ENCODE measurements at regions not wholly inside any gene's neighbourhood (a gene's known extent, or its start where the extent isn't known, plus 50 kb on each side); places are given as distances from the start of the nearest gene placed in this dataset.

GRCh38 chr12:97093187-97093683, 186.2 kb downstream of the NEDD1 start:
- no peak for DNase-seq (ENCODE audit: low read depth)

GRCh38 chr12:97097734-97098133, 190.7 kb downstream of the NEDD1 start:
- no peak for DNase-seq (ENCODE audit: low read depth)

- DNase-seq (ENCODE audit: low read depth) = no peak
Observed at GRCh38 chr12:97109441-97109840, 202.4 kb downstream of the NEDD1 start.

- DNase-seq (ENCODE audit: low read depth) = no peak
Observed at GRCh38 chr12:97112136-97112535, 205.1 kb downstream of the NEDD1 start.

GRCh38 chr12:97118796-97119375, 211.8 kb downstream of the NEDD1 start:
- no peak for DNase-seq (ENCODE audit: low read depth)

- no peak for DNase-seq (ENCODE audit: low read depth)
Observed at GRCh38 chr12:97127061-97127460, 220.0 kb downstream of the NEDD1 start.

GRCh38 chr12:97131220-97131981, 224.3 kb downstream of the NEDD1 start:
- no peak for DNase-seq (ENCODE audit: low read depth)

GRCh38 chr12:97132270-97132669, 225.2 kb downstream of the NEDD1 start:
- DNase-seq (ENCODE audit: low read depth) = no peak

GRCh38 chr12:97134495-97134894, 227.4 kb downstream of the NEDD1 start:
- no peak for DNase-seq (ENCODE audit: low read depth)

- no peak for DNase-seq (ENCODE audit: low read depth)
Observed at GRCh38 chr12:97140355-97140754, 233.3 kb downstream of the NEDD1 start.

- DNase-seq (ENCODE audit: low read depth) = no peak
Observed at GRCh38 chr12:97142737-97143410, 235.8 kb downstream of the NEDD1 start.

GRCh38 chr12:97148941-97149559, 242.0 kb downstream of the NEDD1 start:
- DNase-seq (ENCODE audit: low read depth) = peak; percentile 7

- no peak for DNase-seq (ENCODE audit: low read depth)
Observed at GRCh38 chr12:97151481-97151880, 244.4 kb downstream of the NEDD1 start.

- DNase-seq (ENCODE audit: low read depth) = no peak
Observed at GRCh38 chr12:97159377-97159776, 252.3 kb downstream of the NEDD1 start.

- DNase-seq (ENCODE audit: low read depth) = no peak
Observed at GRCh38 chr12:97160277-97160676, 253.2 kb downstream of the NEDD1 start.

- no peak for DNase-seq (ENCODE audit: low read depth)
Observed at GRCh38 chr12:97162173-97162572, 255.1 kb downstream of the NEDD1 start.

- DNase-seq (ENCODE audit: low read depth) = no peak
Observed at GRCh38 chr12:97164936-97165335, 257.9 kb downstream of the NEDD1 start.

- no peak for DNase-seq (ENCODE audit: low read depth)
Observed at GRCh38 chr12:97167598-97167997, 260.5 kb downstream of the NEDD1 start.

- DNase-seq (ENCODE audit: low read depth) = no peak
Observed at GRCh38 chr12:97168804-97169203, 261.7 kb downstream of the NEDD1 start.

GRCh38 chr12:97169889-97170567, 263.0 kb downstream of the NEDD1 start:
- no peak for DNase-seq (ENCODE audit: low read depth)

GRCh38 chr12:97173688-97174410, 266.8 kb downstream of the NEDD1 start:
- DNase-seq (ENCODE audit: low read depth) = no peak
